Endothelial cell of umbilical vein (primary cell): ENCODE measurements at regions not wholly inside any gene's neighbourhood (a gene's known extent, or its start where the extent isn't known, plus 50 kb on each side); places are given as distances from the start of the nearest gene placed in this dataset.

Source experiments
- BruUV-seq: library from RNA; stranded (reverse); fragments of 400-500 nt; replicated peaks from 2 replicates; lab custom pipeline; 2021; lab: Mats Ljungman, UMichigan
- CTCF ChIA-PET: fragments of 300-600, 350-600 bp; sonication (Branson Sonifier 250); formaldehyde crosslinking; loops from one replicate; lab custom pipeline; 2021; ENCODE audit warnings: antibody characterized with exemption, inconsistent platforms; lab: Charles Lee
- POLR2A ChIA-PET: fragments of 300-600, 350-600 bp; sonication (Branson Sonifier 250); formaldehyde crosslinking; loops from one replicate; lab custom pipeline; 2021; ENCODE audit warnings: antibody characterized with exemption, inconsistent platforms; lab: Charles Lee
- DNase-seq: peaks from one replicate; pipeline ENCODE4 v3.0.0-alpha.2; 2011; ENCODE audit warnings: low read depth, low spot score
- FAIRE-seq: peaks from 2 replicates; lab custom pipeline; 2011; peaks lifted over from hg19 to GRCh38; lab: Jason Lieb, UNC
- H2AFZ ChIP-seq: 2 replicates; pipeline ENCODE4 v1.6.0; 2012; ENCODE audit warnings: low read depth, low read length, control low read depth, inconsistent platforms
- H3K27ac ChIP-seq: 2 replicates; pipeline ENCODE4 v1.5.1; 2011; ENCODE audit warnings: low read depth, mild to moderate bottlenecking, control low read depth, low read length, moderate library complexity; ENCODE audit not compliant: insufficient read depth
- H3K27me3 ChIP-seq, 2 experiments: 2 replicates each; pipeline versions ENCODE4 v1.6.0 to v1.6.1; 2011; ENCODE audit warnings: low read length in 2 of 2, mixed read lengths in 1 of 2; ENCODE audit not compliant: control insufficient read depth in 2 of 2, insufficient read depth in 2 of 2
- H3K36me3 ChIP-seq, 2 experiments: 2 replicates in 1 of 2; 3 replicates in 1 of 2; pipeline ENCODE4 v1.5.1; 2011; ENCODE audit warnings: low read length in 2 of 2, mild to moderate bottlenecking in 1 of 2, moderate library complexity in 1 of 2; ENCODE audit not compliant: control insufficient read depth in 2 of 2, insufficient read depth in 2 of 2; ENCODE audit errors: extremely low read depth in 1 of 2
- H3K4me1 ChIP-seq: 3 replicates; pipeline ENCODE4 v1.5.1; 2011; ENCODE audit warnings: mild to moderate bottlenecking, low read length; ENCODE audit not compliant: control insufficient read depth, insufficient read depth; ENCODE audit errors: extremely low read depth
- H3K4me2 ChIP-seq: 2 replicates; pipeline ENCODE4 v1.6.1; 2011; ENCODE audit warnings: low read length, control low read depth, mixed read lengths; ENCODE audit not compliant: insufficient read depth
- H3K4me3 ChIP-seq, 3 experiments: fragments of 200-600 bp in 1 of 3; sonication (generic), shearing (Covaris generic) in 1 of 3; replicated peaks in 1 of 3; 2 replicates each; pipeline ENCODE4 v1.5.1; 2011 to 2016; ENCODE audit warnings: control low read depth in 3 of 3, low read length in 3 of 3, mild to moderate bottlenecking in 2 of 3, inconsistent platforms in 1 of 3, low read depth in 1 of 3, moderate library complexity in 1 of 3; ENCODE audit not compliant: insufficient read depth in 1 of 3
- H3K79me2 ChIP-seq: 2 replicates; pipeline ENCODE4 v1.6.0; 2012; ENCODE audit warnings: low read length, inconsistent platforms; ENCODE audit not compliant: control insufficient read depth, insufficient read depth
- H3K9ac ChIP-seq: replicated peaks from 2 replicates; pipeline ENCODE3; 2011; ENCODE audit warnings: low read length, control low read depth; ENCODE audit not compliant: insufficient read depth; ENCODE audit errors: extremely low read depth
- H3K9me1 ChIP-seq: replicated peaks from 3 replicates; pipeline ENCODE4 v1.6.0; 2011; ENCODE audit warnings: mild to moderate bottlenecking, low read length; ENCODE audit not compliant: control insufficient read depth, insufficient read depth; ENCODE audit errors: extremely low read depth
- H3K9me3 ChIP-seq: replicated peaks from 2 replicates; pipeline ENCODE4 v1.5.1; 2012; ENCODE audit warnings: low read length, inconsistent platforms; ENCODE audit not compliant: control insufficient read depth, insufficient read depth
- H4K20me1 ChIP-seq: replicated peaks from 2 replicates; pipeline ENCODE3; 2011; ENCODE audit warnings: mild to moderate bottlenecking, low read length; ENCODE audit not compliant: control insufficient read depth, insufficient read depth; ENCODE audit errors: extremely low read depth
- EZH2 ChIP-seq: IDR thresholded peaks from 2 replicates; pipeline ENCODE4 v1.6.1; 2012; ENCODE audit warnings: borderline replicate concordance, low read depth, mild to moderate bottlenecking, moderate library complexity, low read length, inconsistent platforms; ENCODE audit not compliant: severe bottlenecking
- FOS ChIP-seq: IDR thresholded peaks from 2 replicates; pipeline ENCODE4 v1.6.1; 2011; ENCODE audit warnings: mild to moderate bottlenecking, low read length, moderate library complexity, borderline replicate concordance; ENCODE audit not compliant: insufficient read depth
- GATA2 ChIP-seq: IDR thresholded peaks from 2 replicates; pipeline ENCODE4 v1.7.0; 2011; ENCODE audit warnings: low read depth, mild to moderate bottlenecking, moderate library complexity, mixed read lengths, low read length; ENCODE audit not compliant: insufficient read length, insufficient read depth
- JUN ChIP-seq: IDR thresholded peaks from 2 replicates; pipeline ENCODE4 v1.6.1; 2011; ENCODE audit warnings: borderline replicate concordance, low read depth; ENCODE audit not compliant: insufficient read length, insufficient read depth
- MAX ChIP-seq: IDR thresholded peaks from 2 replicates; pipeline ENCODE4 v1.6.1; 2011; ENCODE audit not compliant: insufficient read depth, insufficient read length
- MYC ChIP-seq: IDR thresholded peaks from one replicate; pipeline ENCODE4 v1.6.1; 2011; ENCODE audit warnings: mild to moderate bottlenecking, low read depth, low read length
- POLR2A ChIP-seq: IDR thresholded peaks from 2 replicates; pipeline ENCODE4 v1.6.1; 2012; ENCODE audit warnings: low read depth, mild to moderate bottlenecking, control low read depth, low read length
- POLR2AphosphoS5 ChIP-seq: IDR thresholded peaks from 2 replicates; pipeline ENCODE4 v1.6.1; 2012; ENCODE audit warnings: low read depth, mild to moderate bottlenecking, control low read depth, low read length, moderate library complexity; ENCODE audit not compliant: insufficient read depth
- dilution Hi-C: fragments of 300-500 bp; cut with MboI; formaldehyde crosslinking; loops from one replicate; pipeline ENCODE4 v1.15.0; 2019; ENCODE audit warnings: low sequenced_read_pairs; ENCODE audit not compliant: extremely low pct_ligation_motif_present
- intact Hi-C: fragments of 100-400 bp; cut with micrococcal nuclease; formaldehyde crosslinking; loops from one replicate; pipeline ENCODE4 v1.10.0; 2022
- TF ChIP-seq, protein P1 (sequence below), 2 donors: IDR thresholded peaks; 1 replicate in 1 of 2; 2 replicates in 1 of 2; pipeline ENCODE4 v1.5.1; 2011; ENCODE audit warnings: low read length in 2 of 2, mild to moderate bottlenecking in 2 of 2, moderate library complexity in 2 of 2, control low read depth in 1 of 2, inconsistent platforms in 1 of 2, low read depth in 1 of 2; ENCODE audit not compliant: insufficient read depth in 1 of 2; ENCODE audit errors: extremely low read depth in 1 of 2

DNA sequence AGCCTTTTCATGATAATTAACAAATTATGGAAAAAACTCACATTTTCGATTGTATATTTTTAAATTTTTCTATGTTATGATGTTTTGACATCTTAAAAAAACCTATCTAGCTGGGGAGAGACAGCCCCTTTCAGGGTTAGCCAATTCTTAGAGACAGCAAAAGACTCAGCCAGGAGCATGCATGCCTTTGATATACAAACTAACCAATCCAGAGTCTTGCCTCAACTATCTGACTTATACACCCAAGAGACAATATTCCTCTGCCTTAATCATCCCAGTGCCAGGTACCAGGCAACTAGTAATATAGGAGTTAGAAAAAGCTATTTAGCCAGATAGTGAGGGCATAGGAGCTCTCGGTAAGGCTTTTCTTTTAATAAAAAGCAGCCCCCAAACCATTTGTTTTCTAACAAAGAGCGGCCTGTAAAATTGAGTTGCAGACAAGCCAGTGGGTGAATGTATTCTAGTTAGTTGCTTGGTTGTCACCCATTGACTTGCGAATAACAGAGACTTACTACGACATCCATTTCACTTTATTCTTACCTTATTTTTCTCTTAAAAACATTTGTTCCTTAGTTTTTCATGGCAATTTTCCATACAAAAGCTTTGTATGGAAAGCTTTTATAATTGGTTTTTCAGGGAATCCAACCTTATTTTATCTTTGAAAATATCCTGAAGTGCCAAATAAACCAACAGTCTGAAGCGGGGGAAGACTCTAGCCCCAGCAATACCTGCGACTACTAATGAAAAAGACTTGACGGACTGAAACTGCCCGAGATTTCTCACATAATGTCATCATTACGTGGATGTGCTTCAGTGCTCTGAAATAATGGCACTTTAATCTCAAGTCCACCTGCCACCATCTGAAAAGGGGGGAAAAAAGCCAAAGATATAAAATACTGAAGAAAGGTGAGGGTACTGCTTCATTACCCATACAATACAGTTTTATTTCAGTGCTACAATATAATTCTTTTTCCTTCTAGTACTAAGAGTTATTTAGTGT is 64.6 kb upstream of the ATP2C1 start:
- intact Hi-C loops (no loop called here), dilution Hi-C loops (no loop called here)
- Histone ChIP-seq H2AFZ (no peak overlapping the region), H3K4me2 (no peak overlapping the region), H3K9me1 (no peaks in the 10 kb centered on the region), H4K20me1 (no peaks in the 10 kb centered on the region), H3K4me3 (no peak overlapping the region), H3K27ac (no peak overlapping the region), H3K79me2 (no peaks in the 10 kb centered on the region), H3K9me3 (no peaks in the 10 kb centered on the region), H3K36me3 (no peaks in the 10 kb centered on the region), H3K4me1 (no peaks in the 10 kb centered on the region), H3K27me3 (peaks cover 3 to 8% of the 10 kb centered on the region in 2 experiments), H3K9ac (no peak overlapping the region)
- DNase-seq (no peak), FAIRE-seq (no peak)
- POLR2A ChIA-PET: no interaction called here
- BruUV-seq: no TSS peak
- CTCF ChIA-PET: no interaction called here
- TF ChIP-seq FOS: no peak
- no peak for TF ChIP-seq EZH2
- no peak for TF ChIP-seq GATA2
- no peak for TF ChIP-seq POLR2A
- no peak for TF ChIP-seq JUN
- TF ChIP-seq MAX: no peak
- TF ChIP-seq, protein P1, sequence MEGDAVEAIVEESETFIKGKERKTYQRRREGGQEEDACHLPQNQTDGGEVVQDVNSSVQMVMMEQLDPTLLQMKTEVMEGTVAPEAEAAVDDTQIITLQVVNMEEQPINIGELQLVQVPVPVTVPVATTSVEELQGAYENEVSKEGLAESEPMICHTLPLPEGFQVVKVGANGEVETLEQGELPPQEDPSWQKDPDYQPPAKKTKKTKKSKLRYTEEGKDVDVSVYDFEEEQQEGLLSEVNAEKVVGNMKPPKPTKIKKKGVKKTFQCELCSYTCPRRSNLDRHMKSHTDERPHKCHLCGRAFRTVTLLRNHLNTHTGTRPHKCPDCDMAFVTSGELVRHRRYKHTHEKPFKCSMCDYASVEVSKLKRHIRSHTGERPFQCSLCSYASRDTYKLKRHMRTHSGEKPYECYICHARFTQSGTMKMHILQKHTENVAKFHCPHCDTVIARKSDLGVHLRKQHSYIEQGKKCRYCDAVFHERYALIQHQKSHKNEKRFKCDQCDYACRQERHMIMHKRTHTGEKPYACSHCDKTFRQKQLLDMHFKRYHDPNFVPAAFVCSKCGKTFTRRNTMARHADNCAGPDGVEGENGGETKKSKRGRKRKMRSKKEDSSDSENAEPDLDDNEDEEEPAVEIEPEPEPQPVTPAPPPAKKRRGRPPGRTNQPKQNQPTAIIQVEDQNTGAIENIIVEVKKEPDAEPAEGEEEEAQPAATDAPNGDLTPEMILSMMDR (IDR thresholded peaks at IDR 0.05; ENCODE audit: extremely low read depth in 1 of 2, insufficient read depth in 1 of 2, low read depth in 1 of 2, low read length in 2 of 2): no peak
- no peak for TF ChIP-seq MYC
- TF ChIP-seq POLR2AphosphoS5: no peak
